Activated CD8-positive, alpha-beta T cell treated with anti-CD3 and anti-CD28 coated beads for 36 hours (primary cell): ENCODE measurements at regions not wholly inside any gene's neighbourhood (a gene's known extent, or its start where the extent isn't known, plus 50 kb on each side); places are given as distances from the start of the nearest gene placed in this dataset.

Experiments
- ATAC-seq: fragments of 200-7000 bp; cut with Tn5 transposase; one replicate; pipeline ENCODE4 v1.10.0; 2021; ENCODE audit warnings: mild to moderate bottlenecking, moderate library complexity
- CTCF ChIA-PET: fragments of 350-600 bp; sonication (Branson Sonifier 250); formaldehyde crosslinking; loops from one replicate; lab custom pipeline; 2021; ENCODE audit warnings: antibody characterized with exemption; lab: Charles Lee
- POLR2A ChIA-PET: fragments of 350-600 bp; sonication (Branson Sonifier 250); formaldehyde crosslinking; loops from one replicate; lab custom pipeline; 2021; ENCODE audit warnings: antibody characterized with exemption; lab: Charles Lee
- DNase-seq: peaks from one replicate; pipeline ENCODE4 v3.0.0-alpha.2; 2020
- H3K27ac Mint-ChIP-seq: one replicate; pipeline ENCODE4 v1.8.0; 2021; ENCODE audit warnings: mild to moderate bottlenecking, mixed read lengths
- H3K27me3 Mint-ChIP-seq: one replicate; pipeline ENCODE4 v1.8.0; 2021; ENCODE audit warnings: mixed read lengths
- H3K36me3 Mint-ChIP-seq: one replicate; pipeline ENCODE4 v1.8.0; 2021; ENCODE audit warnings: low read depth, mixed read lengths
- H3K4me1 Mint-ChIP-seq: one replicate; pipeline ENCODE4 v1.8.0; 2021; ENCODE audit warnings: low read depth, mixed read lengths
- H3K4me3 Mint-ChIP-seq: one replicate; pipeline ENCODE4 v1.8.0; 2021; ENCODE audit warnings: mild to moderate bottlenecking, moderate library complexity, mixed read lengths
- H3K9me3 Mint-ChIP-seq: one replicate; pipeline ENCODE4 v1.8.0; 2021; ENCODE audit warnings: mixed read lengths
- intact Hi-C: fragments of 100-400 bp; cut with micrococcal nuclease; formaldehyde crosslinking; loops from one replicate; pipeline ENCODE4 v1.10.0; 2022
- TF ChIP-seq, protein P1 (sequence below): fragments of 200-600 bp; IDR thresholded peaks from one replicate; pipeline ENCODE4 v1.8.0; 2022; ENCODE audit warnings: antibody characterized with exemption, mild to moderate bottlenecking

DNA sequence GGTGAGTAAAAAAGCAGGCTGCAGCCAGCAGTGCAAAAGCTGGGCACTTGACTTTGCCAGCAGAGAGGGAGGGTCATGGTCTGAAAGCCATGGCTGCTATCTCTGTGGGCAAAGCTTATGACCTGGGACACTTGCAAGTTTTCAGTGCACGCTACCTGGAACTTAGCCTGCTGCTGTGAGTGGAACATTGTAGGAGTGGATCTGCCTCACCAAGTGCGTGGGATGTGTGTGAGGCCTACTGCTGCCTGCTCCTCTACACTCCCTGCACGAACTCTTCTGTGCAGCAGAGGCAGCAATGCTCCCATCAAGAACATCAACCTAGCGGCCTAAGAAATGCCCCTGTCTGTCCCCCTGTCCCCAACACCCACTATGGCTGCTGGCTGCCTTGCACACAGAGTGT, 344.1 kb upstream of the REG3G start:
- intact Hi-C loops = no loop called here
- no peak for ATAC-seq
- H3K27ac Mint-ChIP-seq = no peak overlapping the region
- TF ChIP-seq, protein P1, sequence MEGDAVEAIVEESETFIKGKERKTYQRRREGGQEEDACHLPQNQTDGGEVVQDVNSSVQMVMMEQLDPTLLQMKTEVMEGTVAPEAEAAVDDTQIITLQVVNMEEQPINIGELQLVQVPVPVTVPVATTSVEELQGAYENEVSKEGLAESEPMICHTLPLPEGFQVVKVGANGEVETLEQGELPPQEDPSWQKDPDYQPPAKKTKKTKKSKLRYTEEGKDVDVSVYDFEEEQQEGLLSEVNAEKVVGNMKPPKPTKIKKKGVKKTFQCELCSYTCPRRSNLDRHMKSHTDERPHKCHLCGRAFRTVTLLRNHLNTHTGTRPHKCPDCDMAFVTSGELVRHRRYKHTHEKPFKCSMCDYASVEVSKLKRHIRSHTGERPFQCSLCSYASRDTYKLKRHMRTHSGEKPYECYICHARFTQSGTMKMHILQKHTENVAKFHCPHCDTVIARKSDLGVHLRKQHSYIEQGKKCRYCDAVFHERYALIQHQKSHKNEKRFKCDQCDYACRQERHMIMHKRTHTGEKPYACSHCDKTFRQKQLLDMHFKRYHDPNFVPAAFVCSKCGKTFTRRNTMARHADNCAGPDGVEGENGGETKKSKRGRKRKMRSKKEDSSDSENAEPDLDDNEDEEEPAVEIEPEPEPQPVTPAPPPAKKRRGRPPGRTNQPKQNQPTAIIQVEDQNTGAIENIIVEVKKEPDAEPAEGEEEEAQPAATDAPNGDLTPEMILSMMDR = no peak
- ChIA-PET POLR2A (no interaction called here), CTCF (no interaction called here)
- H3K4me3 Mint-ChIP-seq = no peak overlapping the region
- no peaks in the 10 kb centered on the region for H3K27me3 Mint-ChIP-seq
- no peaks in the 10 kb centered on the region for H3K36me3 Mint-ChIP-seq
- H3K9me3 Mint-ChIP-seq = peaks cover 13% of the 10 kb centered on the region
- no peak for DNase-seq
- no peaks in the 10 kb centered on the region for H3K4me1 Mint-ChIP-seq

DNA sequence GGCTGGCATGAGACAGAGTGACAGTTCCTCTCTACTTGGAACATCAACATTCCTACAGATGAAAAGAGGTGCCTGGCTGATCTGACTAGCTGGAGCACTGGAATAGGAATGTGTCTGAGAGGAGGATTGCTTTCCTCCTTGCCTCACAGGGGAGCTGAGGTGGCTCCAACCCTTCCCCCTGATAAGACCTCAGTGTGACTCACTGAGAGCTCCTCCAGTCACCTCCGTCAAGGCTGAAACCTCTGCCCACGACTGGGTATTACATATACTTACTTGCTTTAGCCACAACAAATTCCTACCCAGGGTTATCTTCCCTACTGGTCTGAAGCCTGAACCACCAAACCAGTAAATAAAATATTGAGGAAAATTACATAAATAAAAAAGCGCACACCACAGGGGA, 342.7 kb upstream of the REG3G start:
- intact Hi-C loops = no loop called here
- TF ChIP-seq, protein P1 = no peak
- ChIA-PET POLR2A (no interaction called here), CTCF (interaction anchor here (0.8 kb wide), 1 partner anchor 47 kb away, joined by 3 read pairs; no protein-coding TSS in a partner anchor)
- ATAC-seq = no peak
- Mint-ChIP-seq H3K27me3 (no peaks in the 10 kb centered on the region), H3K27ac (no peak overlapping the region), H3K4me1 (no peaks in the 10 kb centered on the region), H3K9me3 (peaks cover 12% of the 10 kb centered on the region), H3K4me3 (no peak overlapping the region), H3K36me3 (no peaks in the 10 kb centered on the region)
- no peak for DNase-seq

DNA sequence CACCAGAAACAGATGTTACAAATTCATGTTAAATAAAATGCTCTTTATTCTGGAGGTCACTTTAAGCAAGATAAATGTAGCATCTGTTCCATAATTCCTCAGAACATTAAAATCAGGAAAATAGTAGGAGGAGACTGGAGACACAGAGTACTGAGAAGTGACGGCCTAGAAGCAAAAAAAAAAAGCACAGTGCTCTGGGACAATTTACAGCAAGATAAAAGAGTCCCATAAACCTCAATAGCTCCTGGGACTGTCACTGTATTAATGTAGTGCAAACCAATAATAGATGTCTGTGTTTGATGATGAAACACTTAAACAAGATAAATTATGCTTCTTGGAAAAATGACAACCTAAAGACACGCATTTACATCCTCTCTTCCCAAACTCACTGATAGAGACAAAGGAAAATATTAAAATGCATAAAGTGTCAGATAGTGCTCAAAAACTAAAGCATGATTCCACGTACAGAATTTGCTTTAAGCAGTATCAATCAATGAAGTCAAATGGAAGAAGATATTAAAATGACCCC, 338.8 kb upstream of the REG3G start:
- no peaks in the 10 kb centered on the region for H3K36me3 Mint-ChIP-seq
- DNase-seq (no peak), ATAC-seq (no peak)
- ChIA-PET CTCF (no interaction called here), POLR2A (no interaction called here)
- no peaks in the 10 kb centered on the region for H3K4me1 Mint-ChIP-seq
- H3K27me3 Mint-ChIP-seq = no peaks in the 10 kb centered on the region
- peaks cover 13% of the 10 kb centered on the region for H3K9me3 Mint-ChIP-seq
- H3K27ac Mint-ChIP-seq = no peak overlapping the region
- no peak overlapping the region for H3K4me3 Mint-ChIP-seq
- intact Hi-C loops = no loop called here
- TF ChIP-seq, protein P1 = no peak

DNA sequence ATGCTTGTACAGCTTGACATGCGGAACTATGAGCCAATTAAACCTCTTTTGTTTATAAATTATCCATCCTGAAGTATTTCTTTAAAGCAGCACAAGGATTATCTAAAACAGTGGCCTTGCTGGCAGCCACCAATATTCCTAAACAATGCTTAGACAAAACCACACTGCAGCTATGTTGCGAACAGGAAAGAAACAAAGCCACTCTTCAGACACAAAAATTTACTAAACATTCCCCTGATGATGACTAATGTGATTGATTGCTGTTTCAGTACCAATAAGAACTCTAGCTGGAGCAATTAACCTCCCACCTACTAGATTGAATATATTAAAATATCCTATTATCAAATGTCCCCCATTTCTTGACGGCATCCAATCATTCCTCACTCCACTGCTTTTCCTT, 325.8 kb upstream of the REG3G start:
- Mint-ChIP-seq H3K27ac (no peak overlapping the region), H3K9me3 (peaks cover 7% of the 10 kb centered on the region), H3K27me3 (no peaks in the 10 kb centered on the region), H3K4me3 (no peak overlapping the region), H3K4me1 (no peaks in the 10 kb centered on the region), H3K36me3 (no peaks in the 10 kb centered on the region)
- POLR2A ChIA-PET = no interaction called here
- DNase-seq = no peak
- no peak for ATAC-seq
- CTCF ChIA-PET = no interaction called here
- TF ChIP-seq, protein P1 = no peak
- intact Hi-C loops = no loop called here

DNA sequence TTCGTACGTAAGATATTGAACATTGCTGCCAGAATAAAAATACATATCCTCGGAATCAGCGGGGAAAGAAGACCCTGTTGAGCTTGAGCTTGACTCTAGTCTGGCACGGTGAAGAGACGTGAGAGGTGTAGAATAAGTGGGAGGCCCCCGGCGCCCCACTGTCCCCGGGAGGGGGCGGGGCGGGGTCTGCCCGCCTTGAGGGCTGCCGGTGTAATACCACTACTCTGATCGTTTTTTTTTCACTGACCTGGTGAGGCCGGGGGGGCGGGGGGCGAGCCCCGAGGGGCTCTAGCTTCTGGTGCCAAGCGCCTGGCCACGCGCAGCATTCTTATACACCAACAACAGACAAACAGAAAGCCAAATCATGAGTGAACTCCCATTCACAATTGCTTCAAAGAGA, 324.0 kb upstream of the REG3G start:
- intact Hi-C loops = no loop called here
- H3K36me3 Mint-ChIP-seq = no peaks in the 10 kb centered on the region
- peaks cover 7% of the 10 kb centered on the region for H3K9me3 Mint-ChIP-seq
- ChIA-PET CTCF (no interaction called here), POLR2A (no interaction called here)
- H3K4me3 Mint-ChIP-seq = no peak overlapping the region
- no peak for ATAC-seq
- no peak overlapping the region for H3K27ac Mint-ChIP-seq
- TF ChIP-seq, protein P1 = no peak
- DNase-seq = no peak
- no peaks in the 10 kb centered on the region for H3K27me3 Mint-ChIP-seq
- no peaks in the 10 kb centered on the region for H3K4me1 Mint-ChIP-seq
